Mesodermal cell (in vitro differentiated cells): ENCODE measurements at regions not wholly inside any gene's neighbourhood (a gene's known extent, or its start where the extent isn't known, plus 50 kb on each side); places are given as distances from the start of the nearest gene placed in this dataset.
"Not testable (repeated sequence)": the region's sequence is repeated elsewhere in the genome, so short reads cannot be mapped to it uniquely, and the experiment has no call there.

Source experiments
- H3K27ac ChIP-seq: 2 replicates; pipeline ENCODE4 v1.7.0; 2013; ENCODE audit warnings: mild to moderate bottlenecking, low read depth, low read length, moderate library complexity; ENCODE audit not compliant: severe bottlenecking
- H3K36me3 ChIP-seq: 2 replicates; pipeline ENCODE4 v1.7.1; 2013; ENCODE audit warnings: mild to moderate bottlenecking, low read length, moderate library complexity; ENCODE audit not compliant: control insufficient read depth, insufficient read depth
- H3K4me1 ChIP-seq: one replicate; pipeline ENCODE4 v1.7.1; 2013; ENCODE audit warnings: mild to moderate bottlenecking, low read length; ENCODE audit not compliant: insufficient read depth, control insufficient read depth, poor library complexity, severe bottlenecking
- H3K4me3 ChIP-seq: 2 replicates; pipeline ENCODE4 v1.7.0; 2013; ENCODE audit warnings: low read length, control low read depth, mild to moderate bottlenecking; ENCODE audit not compliant: insufficient read depth, poor library complexity, severe bottlenecking; ENCODE audit errors: extremely low read depth
- H3K9me3 ChIP-seq: 2 replicates; pipeline ENCODE4 v1.7.1; 2013; ENCODE audit warnings: mild to moderate bottlenecking, low read length, moderate library complexity; ENCODE audit not compliant: control insufficient read depth
- WGBS, 2 experiments: methylation state at CpG; one replicate each; pipeline ENCODE4 v1.1.5; 2013; ENCODE audit warnings: missing lambda C conversion rate in 2 of 2; ENCODE audit not compliant: insufficient coverage in 2 of 2; 5-methylcytosine and 5-hydroxymethylcytosine counted together

DNA sequence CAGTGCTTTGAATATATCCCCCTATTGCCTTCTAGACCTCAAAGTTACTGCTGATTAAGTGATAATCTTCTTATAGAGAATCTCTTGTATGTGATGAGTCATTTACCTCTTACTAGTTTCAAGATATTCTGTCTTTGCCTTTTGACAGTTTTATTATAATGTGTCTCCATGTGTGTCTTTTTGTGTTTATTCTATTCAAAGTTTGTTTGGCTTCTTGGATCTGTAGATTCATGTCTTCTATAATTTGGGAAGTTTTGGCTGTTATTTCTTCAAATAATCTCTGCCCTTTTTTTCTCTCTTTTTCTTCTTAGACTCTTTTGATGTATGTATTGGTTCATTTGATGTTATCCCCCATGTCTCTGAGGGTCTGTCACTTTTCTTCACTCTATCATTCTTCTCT, 915.7 kb upstream of the GRIA3 start:
- Histone ChIP-seq H3K36me3 (no peaks in the 10 kb centered on the region), H3K27ac (no peak overlapping the region), H3K4me3 (no peak overlapping the region), H3K9me3 (no peaks in the 10 kb centered on the region), H3K4me1 (no peaks in the 10 kb centered on the region)

DNA sequence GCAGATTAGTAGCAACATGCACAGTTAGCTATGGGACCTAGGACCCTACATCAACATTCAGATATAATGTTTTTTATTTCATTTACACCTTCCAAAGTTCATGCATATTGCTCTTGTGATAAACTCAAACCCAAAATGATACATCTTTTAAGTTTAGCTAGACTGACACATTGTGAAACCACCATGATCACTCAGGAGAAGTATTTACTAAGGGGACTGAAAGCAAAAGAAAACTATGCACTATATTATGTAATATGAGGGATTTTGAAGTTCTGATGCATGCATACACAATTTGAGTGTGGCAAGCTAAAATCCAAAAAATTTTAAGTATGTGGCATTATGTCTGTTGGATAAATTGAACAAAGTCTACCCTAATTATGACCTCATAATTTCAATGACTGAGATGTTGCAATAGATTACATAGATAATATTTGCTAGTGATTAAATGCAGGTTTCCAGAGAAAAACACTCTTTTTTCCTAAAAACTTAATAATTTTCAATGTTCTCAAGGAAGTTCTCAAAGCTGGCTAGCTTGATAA, 914.8 kb upstream of the GRIA3 start:
- Histone ChIP-seq H3K4me1 (no peaks in the 10 kb centered on the region), H3K27ac (no peak overlapping the region), H3K36me3 (no peaks in the 10 kb centered on the region), H3K9me3 (no peaks in the 10 kb centered on the region), H3K4me3 (no peak overlapping the region)

DNA sequence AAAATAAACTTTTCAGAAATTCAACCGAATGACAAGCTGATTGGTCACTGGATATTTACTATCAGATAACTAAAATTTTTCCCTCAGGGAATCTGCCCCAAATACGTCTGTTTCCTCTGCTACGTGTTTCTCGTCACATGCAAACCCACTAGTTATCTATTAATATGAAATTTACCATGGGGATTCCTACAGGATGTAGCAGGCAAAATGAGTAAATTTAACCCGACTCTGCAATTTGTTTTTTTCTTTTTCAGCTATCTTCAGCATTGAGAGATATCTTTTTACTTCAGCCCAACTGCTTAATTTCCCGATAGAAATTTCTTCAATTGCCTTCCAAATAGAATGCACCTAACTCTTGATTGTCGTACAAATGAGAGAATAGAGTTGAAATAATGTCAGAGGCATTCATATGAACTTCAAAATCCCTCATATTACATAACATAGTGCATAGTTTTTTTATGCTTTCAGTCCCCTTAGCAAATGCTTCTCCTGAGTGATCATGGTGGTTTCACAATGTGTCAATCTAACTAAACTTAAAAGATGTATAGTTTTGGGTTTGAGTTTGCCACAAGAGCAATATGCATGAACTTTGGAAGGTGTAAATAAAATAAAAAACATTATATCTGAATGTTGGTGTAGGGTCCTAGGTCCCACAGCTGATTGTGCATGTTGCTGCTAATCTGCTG, 913.1 kb upstream of the GRIA3 start:
- no peak overlapping the region for H3K27ac ChIP-seq
- no peaks in the 10 kb centered on the region for H3K9me3 ChIP-seq
- no peaks in the 10 kb centered on the region for H3K36me3 ChIP-seq
- no peaks in the 10 kb centered on the region for H3K4me1 ChIP-seq
- no peak overlapping the region for H3K4me3 ChIP-seq
- WGBS, 2 experiments: no CpG with 5 or more reads among the region's 7 CpGs

DNA sequence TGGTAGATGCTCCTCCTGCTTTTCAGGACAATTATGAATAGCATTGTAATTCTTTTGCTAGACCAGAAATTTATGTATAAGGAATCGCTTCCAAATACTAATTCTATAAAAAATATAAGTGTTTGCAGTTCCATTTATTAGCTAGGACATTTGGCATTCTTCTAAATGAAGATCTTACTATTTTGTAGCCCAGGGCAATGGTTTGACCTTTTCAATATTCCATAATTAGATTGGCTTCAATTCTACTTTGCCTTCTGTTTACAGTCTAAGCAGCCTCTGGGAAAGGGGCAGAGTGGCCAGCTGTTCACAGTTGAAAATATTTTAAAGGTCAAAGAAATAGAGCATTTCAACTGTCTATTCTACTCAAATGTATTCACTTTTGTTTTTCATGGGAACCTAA, 912.1 kb upstream of the GRIA3 start:
- Histone ChIP-seq H3K4me3 (no peak overlapping the region), H3K9me3 (no peaks in the 10 kb centered on the region), H3K27ac (no peak overlapping the region), H3K4me1 (no peaks in the 10 kb centered on the region), H3K36me3 (no peaks in the 10 kb centered on the region)
- no CpG with 5 or more reads among the region's 1 CpG for WGBS, 2 experiments

DNA sequence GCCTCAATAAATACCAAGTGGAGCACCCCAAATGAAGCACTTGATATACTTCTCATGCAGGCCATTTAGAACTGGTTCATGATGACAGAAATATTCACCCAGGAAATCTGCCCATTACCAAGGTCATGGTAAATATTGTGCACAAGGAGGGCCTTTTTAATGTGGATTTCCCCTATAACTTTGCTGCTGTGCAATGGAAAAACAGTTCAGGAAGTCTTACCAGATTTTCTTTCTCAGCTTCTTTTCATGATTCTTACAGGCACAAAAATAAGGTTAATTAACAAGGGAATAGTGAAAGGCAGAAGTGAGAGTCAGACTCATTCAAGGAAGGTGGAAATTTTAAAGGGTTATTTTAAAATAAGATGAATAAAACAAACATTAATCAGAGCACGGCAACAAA, 904.3 kb upstream of the GRIA3 start:
- H3K9me3 ChIP-seq: no peaks in the 10 kb centered on the region
- H3K4me3 ChIP-seq: no peak overlapping the region
- no peak overlapping the region for H3K27ac ChIP-seq
- no peaks in the 10 kb centered on the region for H3K36me3 ChIP-seq
- no peaks in the 10 kb centered on the region for H3K4me1 ChIP-seq
- no CpG with 5 or more reads among the region's 1 CpG for WGBS, 2 experiments

DNA sequence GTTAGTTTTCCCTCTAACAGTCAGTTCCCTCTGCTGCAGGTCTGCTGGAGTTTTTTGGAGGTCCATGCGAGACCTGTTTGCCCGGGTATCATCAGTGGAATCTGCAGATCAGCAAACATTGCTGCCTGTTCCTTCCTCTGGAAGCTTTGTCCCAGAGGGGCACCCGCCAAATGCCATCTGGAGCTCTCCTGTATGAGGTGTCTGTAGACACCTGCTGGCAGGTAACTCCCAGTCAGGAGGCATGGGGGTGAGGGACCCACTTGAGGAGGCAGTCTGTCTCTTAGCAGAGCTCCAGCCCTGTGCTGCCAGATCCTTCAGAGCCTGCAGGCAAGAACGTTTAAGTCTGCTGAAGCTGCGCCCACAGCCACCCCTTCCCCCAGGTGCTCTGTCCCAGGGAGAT, 884.3 kb upstream of the GRIA3 start:
- 100% methylated on average over 1 of the region's 5 CpGs; no CpG with 5 or more reads in 1 of the 2 experiments for WGBS, 2 experiments
- H3K9me3 ChIP-seq, H3K36me3 ChIP-seq, H3K27ac ChIP-seq, H3K4me1 ChIP-seq, H3K4me3 ChIP-seq: not testable (repeated sequence)

DNA sequence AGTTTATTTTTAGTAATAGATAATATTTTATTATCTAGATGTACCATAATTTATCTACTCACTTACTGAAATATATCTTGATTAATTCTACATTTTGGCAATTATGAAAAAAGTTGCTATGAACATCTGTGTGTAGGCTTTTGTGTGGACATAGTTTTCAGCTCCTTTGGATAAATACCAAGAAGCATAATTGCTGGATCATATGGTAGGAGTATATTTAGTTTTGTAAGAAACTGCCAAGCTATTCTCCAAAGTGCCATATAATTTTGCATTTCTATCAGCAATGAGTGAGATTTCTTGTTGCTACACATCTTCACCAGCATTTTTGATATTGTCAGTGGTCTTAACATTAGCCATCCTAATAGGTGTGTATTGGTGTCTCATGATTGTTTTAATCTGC, 882.6 kb upstream of the GRIA3 start:
- H3K36me3 ChIP-seq: no peaks in the 10 kb centered on the region
- no peaks in the 10 kb centered on the region for H3K4me1 ChIP-seq
- no peak overlapping the region for H3K27ac ChIP-seq
- no peak overlapping the region for H3K4me3 ChIP-seq
- H3K9me3 ChIP-seq: no peaks in the 10 kb centered on the region

DNA sequence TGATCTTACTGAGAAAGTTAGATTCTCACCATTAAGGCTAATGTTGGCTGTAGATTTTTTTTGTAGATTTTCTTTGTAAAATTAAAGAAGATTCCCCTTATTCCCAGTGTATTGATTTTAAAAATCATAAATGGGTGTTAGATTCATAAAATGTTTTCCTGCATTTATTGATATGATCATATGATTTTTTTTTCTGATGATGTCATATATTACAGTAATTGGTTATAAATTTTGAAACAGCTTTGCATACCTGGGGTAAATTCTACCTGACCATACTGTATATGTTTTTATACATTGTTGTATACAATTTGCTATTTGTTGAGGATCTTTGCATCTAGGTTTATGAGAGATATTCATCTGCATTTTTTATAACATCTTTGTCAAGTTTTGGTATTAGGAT, 880.3 kb upstream of the GRIA3 start:
- Histone ChIP-seq H3K36me3 (no peaks in the 10 kb centered on the region), H3K4me1 (no peaks in the 10 kb centered on the region), H3K9me3 (no peaks in the 10 kb centered on the region), H3K27ac (no peak overlapping the region), H3K4me3 (no peak overlapping the region)

DNA sequence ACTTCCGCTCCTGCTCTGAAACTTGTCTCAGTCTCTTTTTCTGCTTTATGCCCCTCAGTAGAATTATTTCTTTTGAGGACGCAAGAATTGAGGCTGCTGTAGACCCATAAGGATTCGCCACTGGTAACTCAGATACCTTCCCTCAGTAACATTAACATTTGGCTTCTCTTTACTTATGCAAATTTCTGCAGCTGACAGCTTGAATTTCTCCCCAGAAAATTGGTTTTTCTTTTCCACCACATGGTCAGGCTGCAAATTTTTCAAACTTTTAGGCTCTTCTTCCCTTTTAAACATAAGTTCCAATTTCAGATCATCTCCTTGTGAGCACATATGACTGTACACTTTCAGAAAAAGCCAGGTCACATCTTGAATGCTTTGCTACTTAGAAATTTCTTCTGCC, 839.3 kb upstream of the GRIA3 start:
- 75 to 83% methylated on average over 2 of the region's 3 CpGs for WGBS, 2 experiments
- Histone ChIP-seq H3K36me3 (no peaks in the 10 kb centered on the region), H3K9me3 (no peaks in the 10 kb centered on the region), H3K27ac (no peak overlapping the region), H3K4me3 (no peak overlapping the region), H3K4me1 (no peaks in the 10 kb centered on the region)

DNA sequence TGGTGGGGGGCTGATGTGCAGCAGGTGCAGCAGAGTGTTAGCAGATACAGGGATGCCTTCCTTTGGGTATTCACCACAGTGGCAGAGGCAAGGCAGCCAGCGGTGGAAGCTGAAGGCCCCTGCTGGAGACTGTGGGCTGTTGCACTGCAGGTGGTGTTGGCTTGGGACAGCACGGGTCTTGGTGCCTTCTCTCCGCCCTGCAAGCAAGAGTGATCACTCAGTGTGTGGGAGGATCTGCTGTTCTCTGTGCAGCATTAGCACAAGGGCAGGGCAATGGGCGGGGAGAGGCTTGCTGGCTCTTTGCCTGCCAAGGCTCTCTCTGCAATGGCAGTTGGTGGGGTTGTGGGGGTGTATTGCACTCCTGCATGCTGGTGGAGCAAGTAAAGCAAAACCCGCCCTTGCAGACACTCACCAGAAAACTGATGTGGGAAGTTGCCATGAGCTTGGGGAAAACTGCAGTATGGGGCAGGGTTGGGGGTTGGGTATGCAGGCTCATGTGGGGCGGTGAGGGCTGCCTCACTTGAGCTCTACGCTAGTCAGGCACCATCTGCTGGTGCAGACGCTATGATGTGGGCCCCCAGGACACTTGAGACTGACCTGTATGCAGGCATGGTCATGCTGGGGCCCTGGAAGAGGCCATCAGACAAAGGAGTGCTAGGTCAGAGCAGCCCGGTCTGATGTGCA, 820.8 kb upstream of the GRIA3 start:
- Histone ChIP-seq H3K36me3 (no peaks in the 10 kb centered on the region), H3K4me1 (no peaks in the 10 kb centered on the region), H3K4me3 (no peak overlapping the region), H3K27ac (no peak overlapping the region), H3K9me3 (no peaks in the 10 kb centered on the region)
- WGBS, 2 experiments: 63 to 78% methylated on average over 2 to 3 of the region's 9 CpGs

DNA sequence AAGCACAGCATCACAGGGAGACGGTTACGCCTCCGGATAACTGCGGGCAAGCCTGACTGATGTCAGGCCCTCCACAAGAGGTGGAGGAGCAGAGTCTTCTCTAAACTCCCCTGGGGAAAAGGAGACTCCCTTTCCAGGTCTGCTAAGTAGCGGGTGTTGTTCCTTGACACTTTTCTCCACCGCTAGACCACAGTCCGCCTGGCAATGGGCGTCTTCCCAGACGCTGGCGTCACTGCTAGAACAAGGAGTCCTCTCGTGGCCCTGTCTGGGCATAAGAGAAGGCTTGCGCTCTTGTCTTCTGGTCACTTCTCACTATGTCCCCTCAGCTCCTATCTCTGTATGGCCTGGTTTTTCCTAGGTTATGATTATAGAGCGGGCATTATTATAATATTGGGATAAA, 808.5 kb upstream of the GRIA3 start:
- not testable (repeated sequence) for H3K27ac ChIP-seq, H3K4me1 ChIP-seq, H3K4me3 ChIP-seq, H3K36me3 ChIP-seq, H3K9me3 ChIP-seq
- WGBS, 2 experiments: 94% methylated on average over 4 to 9 of the region's 13 CpGs
